Effector memory CD8-positive, alpha-beta T cell (primary cell): ENCODE measurements at regions not wholly inside any gene's neighbourhood (a gene's known extent, or its start where the extent isn't known, plus 50 kb on each side); places are given as distances from the start of the nearest gene placed in this dataset.
"Not testable (repeated sequence)": the region's sequence is repeated elsewhere in the genome, so short reads cannot be mapped to it uniquely, and the experiment has no call there.

Experiments used
- ATAC-seq: fragments of 150-1000 bp; cut with Tn5 transposase; replicated peaks from 2 replicates; pipeline ENCODE4 v1.10.0; 2021; ENCODE audit warnings: mild to moderate bottlenecking, moderate library complexity
- DNase-seq, 3 experiments: peaks; one replicate each; pipeline ENCODE4 v3.0.0; 2021
- H3K27ac Mint-ChIP-seq, 2 donors: one replicate each; pipeline ENCODE4 v1.8.0; 2022; ENCODE audit warnings: mild to moderate bottlenecking in 2 of 2, mixed read lengths in 2 of 2, moderate library complexity in 2 of 2
- H3K27me3 Mint-ChIP-seq, 2 donors: one replicate each; pipeline ENCODE4 v1.8.0; 2022; ENCODE audit warnings: mixed read lengths in 2 of 2
- H3K36me3 Mint-ChIP-seq: one replicate; pipeline ENCODE4 v1.8.0; 2022; ENCODE audit warnings: mild to moderate bottlenecking, moderate library complexity, mixed read lengths; ENCODE audit not compliant: insufficient read depth
- H3K4me1 Mint-ChIP-seq, 2 donors: one replicate each; pipeline ENCODE4 v1.8.0; 2022; ENCODE audit warnings: low read depth in 2 of 2, mixed read lengths in 2 of 2
- H3K4me3 Mint-ChIP-seq, 2 donors: one replicate each; pipeline ENCODE4 v1.8.0; 2022; ENCODE audit warnings: mild to moderate bottlenecking in 2 of 2, mixed read lengths in 2 of 2, moderate library complexity in 2 of 2
- H3K9me3 Mint-ChIP-seq, 2 donors: one replicate each; pipeline ENCODE4 v1.8.0; 2022; ENCODE audit warnings: mixed read lengths in 2 of 2

- not testable (repeated sequence) for H3K4me3 Mint-ChIP-seq, H3K27me3 Mint-ChIP-seq, H3K4me1 Mint-ChIP-seq, H3K36me3 Mint-ChIP-seq, DNase-seq, ATAC-seq, H3K9me3 Mint-ChIP-seq, H3K27ac Mint-ChIP-seq
These were observed 51.8 kb upstream of the CPSF6 start for GRCh38 chr12:69187572-69187971.

GRCh38 chr12:69189378-69189978 lies 49.9 kb upstream of the CPSF6 start:
- H3K9me3 Mint-ChIP-seq: peaks cover 4 to 9% of the 10 kb centered on the region in 2 donors
- no peaks in the 10 kb centered on the region for H3K4me1 Mint-ChIP-seq
- H3K27me3 Mint-ChIP-seq: peaks cover 0 to 10% of the 10 kb centered on the region in 2 donors
- ATAC-seq: no peak
- no peak overlapping the region for H3K27ac Mint-ChIP-seq
- H3K4me3 Mint-ChIP-seq: no peak overlapping the region
- peaks cover 4% of the 10 kb centered on the region for H3K36me3 Mint-ChIP-seq
- no peak for DNase-seq
